HG02610 (cell line): ENCODE measurements at regions not wholly inside any gene's neighbourhood (a gene's known extent, or its start where the extent isn't known, plus 50 kb on each side); places are given as distances from the start of the nearest gene placed in this dataset.
"Not testable (repeated sequence)": the region's sequence is repeated elsewhere in the genome, so short reads cannot be mapped to it uniquely, and the experiment has no call there.

ENCODE experiments used
- ATAC-seq: cut with Tn5 transposase; IDR thresholded peaks from one replicate; pipeline ENCODE4 v1.9.1; 2021; ENCODE audit warnings: mild to moderate bottlenecking, moderate library complexity; ENCODE audit not compliant: unreplicated experiment

- not testable (repeated sequence) for ATAC-seq
Observed at GRCh38 chr10:47711428-47711827, 52.0 kb downstream of the SYT15B start.

DNA sequence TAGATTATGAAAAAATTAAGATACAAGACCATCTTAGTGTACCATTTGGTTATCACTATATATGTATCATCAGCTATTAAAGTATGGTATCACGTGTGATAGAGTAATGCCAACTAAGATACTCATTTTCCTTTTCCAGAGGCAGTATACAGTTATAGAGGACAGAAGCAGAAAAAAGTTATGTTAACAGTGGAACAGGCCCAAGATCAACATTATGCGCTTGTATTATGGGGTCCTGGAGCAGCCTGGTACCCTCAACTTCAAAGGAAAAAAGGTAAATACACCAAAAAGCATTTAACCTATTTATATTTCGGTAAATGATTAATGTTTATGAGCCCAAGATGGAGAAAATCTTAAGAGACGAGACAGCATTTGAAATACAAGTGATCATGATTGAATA, 52.9 kb downstream of the SYT15B start:
- ATAC-seq, result not testable (repeated sequence)

DNA sequence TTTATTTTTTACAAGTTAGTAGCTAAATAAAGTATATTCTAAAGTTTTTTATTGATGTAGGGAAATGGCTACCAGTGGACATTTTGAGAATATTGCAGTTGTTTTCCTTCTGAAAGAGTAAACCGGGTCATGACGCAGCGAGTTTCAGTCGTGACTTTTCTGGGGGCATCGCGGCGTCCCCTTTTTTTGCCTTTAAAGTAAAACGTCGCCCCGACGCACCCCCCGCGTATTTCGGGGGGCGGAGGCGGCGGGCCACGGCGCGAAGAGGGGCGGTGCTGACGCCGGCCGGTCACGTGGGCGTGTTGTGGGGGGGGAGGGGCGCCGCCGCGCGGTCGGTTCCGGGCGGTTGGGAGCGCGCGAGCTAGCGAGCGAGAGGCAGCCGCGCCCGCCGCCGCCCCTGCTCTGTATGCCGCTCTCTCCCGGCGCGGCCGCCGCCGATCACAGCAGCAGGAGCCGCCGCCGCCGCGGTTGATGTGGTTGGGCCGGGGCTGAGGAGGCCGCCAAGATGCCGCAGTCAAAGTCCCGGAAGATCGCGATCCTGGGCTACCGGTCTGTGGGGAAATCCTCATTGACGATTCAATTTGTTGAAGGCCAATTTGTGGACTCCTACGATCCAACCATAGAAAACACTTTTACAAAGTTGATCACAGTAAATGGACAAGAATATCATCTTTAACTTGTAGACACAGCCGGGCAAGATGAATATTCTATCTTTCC, 57.5 kb downstream of the SYT15B start:
- ATAC-seq, result peak; percentile 90

GRCh38 chr10:47701285-47701684, 62.1 kb downstream of the SYT15B start:
- ATAC-seq, result not testable (repeated sequence)

GRCh38 chr10:47699854-47700253, 63.5 kb downstream of the SYT15B start:
- not testable (repeated sequence) for ATAC-seq

GRCh38 chr10:47696170-47696569, 67.2 kb downstream of the SYT15B start:
- ATAC-seq, result not testable (repeated sequence)

DNA sequence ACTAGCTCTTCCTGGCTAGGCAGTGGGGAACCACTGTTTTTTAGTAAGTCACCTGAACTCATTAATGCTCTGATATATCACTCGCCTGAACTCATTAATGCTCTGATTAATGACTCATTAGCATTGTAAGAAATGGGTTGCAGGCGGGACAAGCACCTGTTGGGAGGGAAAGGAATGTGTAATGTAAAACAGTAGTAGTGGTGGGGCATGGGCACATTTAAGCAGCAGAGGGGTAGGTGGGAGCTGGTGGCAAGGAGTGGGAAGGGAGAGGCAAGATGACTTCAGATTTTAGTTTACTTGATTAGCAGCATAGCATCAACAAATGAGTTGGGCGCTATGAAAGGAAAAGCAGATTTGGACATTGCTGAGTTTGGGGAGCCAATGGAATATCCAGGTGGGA, 68.2 kb downstream of the SYT15B start:
- ATAC-seq, result not testable (repeated sequence)

DNA sequence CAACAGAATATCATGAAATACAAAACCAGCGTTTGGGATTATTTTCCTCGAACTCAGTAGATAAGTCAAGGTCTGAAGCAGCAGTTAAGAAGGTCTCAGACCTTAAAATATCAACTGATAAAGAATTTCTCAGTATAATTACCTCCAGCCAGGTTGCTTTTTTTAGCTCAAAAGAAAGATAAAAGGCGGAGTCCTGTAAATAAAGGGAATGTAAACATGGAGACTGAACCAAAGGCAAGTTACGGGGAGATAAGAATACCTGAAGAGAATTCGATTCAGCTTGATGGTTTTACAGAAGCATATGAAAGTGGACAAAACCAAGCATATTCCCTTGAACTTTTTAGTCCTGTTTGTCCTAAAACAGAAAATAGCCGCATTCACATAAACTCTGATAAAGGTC, 73.1 kb downstream of the SYT15B start:
- not testable (repeated sequence) for ATAC-seq

GRCh38 chr10:47683826-47684475, 79.4 kb downstream of the SYT15B start:
- ATAC-seq, result not testable (repeated sequence)

GRCh38 chr10:47681638-47681990, 81.8 kb downstream of the SYT15B start:
- ATAC-seq, result not testable (repeated sequence)

GRCh38 chr10:47680848-47681637, 82.3 kb downstream of the SYT15B start:
- not testable (repeated sequence) for ATAC-seq

GRCh38 chr10:47676102-47676501, 87.3 kb downstream of the SYT15B start:
- ATAC-seq, result not testable (repeated sequence)

- ATAC-seq, result not testable (repeated sequence)
Observed at GRCh38 chr10:47675577-47675976, 87.8 kb downstream of the SYT15B start.

DNA sequence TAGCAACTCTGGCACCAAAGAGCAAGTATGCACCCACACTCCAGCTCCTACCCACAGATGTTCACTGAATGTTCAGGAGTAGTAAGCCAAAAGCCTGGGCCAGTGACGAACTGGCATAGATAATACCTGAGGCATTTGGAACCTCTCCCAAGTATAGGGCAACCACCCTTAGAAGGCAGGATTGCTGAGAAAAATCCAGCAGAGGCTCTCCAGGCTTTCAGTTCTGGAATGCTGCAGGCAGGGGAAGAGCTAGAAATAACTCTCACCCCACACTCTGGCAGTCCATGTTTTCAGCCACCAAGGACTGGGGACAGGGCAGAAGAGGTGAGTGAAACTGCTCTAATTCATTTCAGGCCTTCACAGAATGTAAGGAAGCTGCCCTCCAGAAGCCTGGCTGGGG, 90.3 kb downstream of the SYT15B start:
- not testable (repeated sequence) for ATAC-seq

GRCh38 chr10:47670857-47671256, 92.5 kb downstream of the SYT15B start:
- not testable (repeated sequence) for ATAC-seq

GRCh38 chr10:47661955-47662577, 101.3 kb downstream of the SYT15B start:
- ATAC-seq, result not testable (repeated sequence)

DNA sequence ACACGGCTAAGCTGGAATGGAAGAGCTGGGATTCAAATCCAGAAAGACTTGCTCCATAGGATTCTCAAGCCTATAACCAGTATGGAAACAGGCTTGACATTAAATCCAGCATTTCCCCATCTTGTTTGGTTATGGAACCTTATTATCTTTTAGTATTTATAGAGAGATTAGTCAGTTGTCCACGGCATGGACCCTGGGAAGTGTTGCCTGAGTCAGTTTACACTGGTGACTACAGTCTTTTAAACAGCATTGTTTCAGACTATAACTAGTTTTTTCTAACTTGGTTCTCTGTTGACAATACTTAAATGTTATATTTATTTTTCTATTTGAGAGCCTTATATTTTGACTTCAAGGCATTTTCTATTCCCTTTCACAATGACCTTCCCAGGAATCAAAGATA, 106.7 kb downstream of the SYT15B start:
- ATAC-seq, result not testable (repeated sequence)

- not testable (repeated sequence) for ATAC-seq
Observed at GRCh38 chr10:47654161-47654560, 109.2 kb downstream of the SYT15B start.

GRCh38 chr10:47648594-47648993, 114.8 kb downstream of the SYT15B start:
- not testable (repeated sequence) for ATAC-seq

DNA sequence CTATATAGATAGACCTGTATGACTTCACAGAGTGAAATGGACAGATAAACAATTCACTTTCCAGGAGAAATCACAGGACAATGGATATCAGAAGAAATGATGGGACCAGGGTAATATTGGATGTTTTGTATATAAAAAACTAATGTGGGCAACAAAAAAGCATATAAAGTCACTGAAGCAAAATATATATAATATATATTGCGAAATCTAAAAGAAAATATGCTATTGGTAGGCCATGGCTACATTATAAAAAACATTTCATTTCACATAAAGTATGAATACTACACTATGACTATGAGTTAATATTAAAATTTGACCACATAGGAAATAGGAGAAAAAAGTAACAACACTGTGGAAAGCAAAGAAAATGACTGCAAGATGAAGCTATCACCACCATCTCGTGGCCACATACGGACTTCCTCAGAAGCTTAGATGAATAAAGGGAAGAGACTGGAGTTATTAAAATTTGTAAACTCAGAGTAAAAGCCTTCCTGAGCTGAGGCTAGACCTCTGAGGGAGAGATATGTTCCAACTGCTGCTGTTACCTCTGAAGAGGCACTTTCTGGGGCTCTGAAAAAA, 115.8 kb downstream of the SYT15B start:
- not testable (repeated sequence) for ATAC-seq
